ENCODE measurements at regions not wholly inside any gene's neighbourhood (a gene's known extent, or its start where the extent isn't known, plus 50 kb on each side); places are given as distances from the start of the nearest gene placed in this dataset.
"Not testable (repeated sequence)": the region's sequence is repeated elsewhere in the genome, so short reads cannot be mapped to it uniquely, and the experiment has no call there.

DNA sequence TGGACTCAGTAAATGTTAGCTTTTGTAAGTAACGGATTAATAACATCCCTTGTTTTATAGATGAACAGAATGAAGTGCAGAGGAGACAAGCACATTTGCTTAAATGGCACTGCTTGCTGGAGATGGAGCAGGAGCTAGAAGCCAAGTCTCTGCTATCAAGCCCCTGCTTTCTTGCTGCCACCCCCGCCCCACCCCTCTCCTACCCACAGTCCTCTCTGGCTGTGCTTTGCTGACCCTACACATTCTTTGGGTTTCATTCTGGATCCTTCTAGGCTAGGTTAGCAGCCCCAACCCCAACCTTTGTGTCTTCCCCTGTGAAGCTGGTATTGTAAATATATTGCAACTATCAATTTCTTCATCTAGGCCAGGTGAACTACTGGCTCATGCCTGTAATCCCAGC is 77.5 kb upstream of the CAPZB start:
- no peak overlapping the region for H3K27ac ChIP-seq (ENCODE audit: insufficient read depth, low read length, poor library complexity, severe bottlenecking)
- H3K27me3 ChIP-seq (replicated peaks; ENCODE audit: control insufficient read depth, insufficient read depth, low read length, poor library complexity, severe bottlenecking): no peaks in the 10 kb centered on the region
- no peaks in the 10 kb centered on the region for H3K36me3 ChIP-seq (ENCODE audit: control insufficient read depth, insufficient read depth, low read length)
- H3K9me3 ChIP-seq (ENCODE audit: control insufficient read depth, low read length): no peaks in the 10 kb centered on the region
- peaks cover 9% of the 10 kb centered on the region for H3K4me1 ChIP-seq (ENCODE audit: control insufficient read depth, insufficient read depth, low read length, poor library complexity, severe bottlenecking)
- DNase-seq: no peak
- H3K4me3 ChIP-seq (ENCODE audit: insufficient read depth, low read depth, low read length, poor library complexity, severe bottlenecking): no peak overlapping the region

DNA sequence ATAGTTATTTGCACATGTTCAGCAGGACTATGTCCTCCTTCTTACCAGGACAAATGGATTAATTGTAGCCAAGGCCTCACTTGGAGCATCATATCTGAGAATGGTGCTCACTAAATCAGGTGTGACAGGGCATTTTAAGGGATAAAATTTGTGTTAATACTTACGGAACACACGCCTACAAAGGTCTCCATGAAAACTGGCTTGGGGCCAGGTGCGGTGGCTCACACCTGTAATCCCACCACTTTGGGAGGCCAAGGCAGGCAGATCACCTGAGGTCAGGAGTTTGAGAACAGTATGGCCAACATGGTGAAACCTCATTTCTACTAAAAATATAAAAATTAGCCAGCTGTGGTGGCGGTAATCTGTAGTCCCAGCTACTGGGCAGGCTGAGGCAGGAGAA is 75.1 kb upstream of the CAPZB start:
- no peaks in the 10 kb centered on the region for H3K27me3 ChIP-seq (replicated peaks; ENCODE audit: control insufficient read depth, insufficient read depth, low read length, poor library complexity, severe bottlenecking)
- H3K9me3 ChIP-seq (ENCODE audit: control insufficient read depth, low read length): no peaks in the 10 kb centered on the region
- H3K4me1 ChIP-seq (ENCODE audit: control insufficient read depth, insufficient read depth, low read length, poor library complexity, severe bottlenecking): peaks cover 17% of the 10 kb centered on the region
- no peak overlapping the region for H3K4me3 ChIP-seq (ENCODE audit: insufficient read depth, low read depth, low read length, poor library complexity, severe bottlenecking)
- DNase-seq: no peak
- H3K36me3 ChIP-seq (ENCODE audit: control insufficient read depth, insufficient read depth, low read length): no peaks in the 10 kb centered on the region
- H3K27ac ChIP-seq (ENCODE audit: insufficient read depth, low read length, poor library complexity, severe bottlenecking): no peak overlapping the region

DNA sequence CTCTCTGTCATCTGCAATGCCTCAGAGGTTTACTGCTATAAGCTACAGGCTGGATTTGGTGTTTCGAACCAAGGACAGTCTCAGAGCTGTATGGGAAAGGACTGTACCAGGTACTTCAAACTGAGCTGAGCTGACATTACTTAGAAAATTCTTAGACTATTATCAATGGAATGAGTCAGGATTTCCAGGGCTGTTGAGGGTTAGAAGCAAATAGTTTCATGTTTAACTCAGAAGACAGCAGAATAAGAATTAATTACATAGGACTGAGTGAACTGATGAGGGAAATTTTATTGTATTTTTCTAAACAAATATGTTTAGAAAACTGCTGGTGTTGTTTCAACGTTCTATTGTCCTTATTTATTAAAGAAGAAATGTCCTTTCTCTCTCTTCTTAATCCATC is 74.3 kb upstream of the CAPZB start:
- peaks cover 17% of the 10 kb centered on the region for H3K4me1 ChIP-seq (ENCODE audit: control insufficient read depth, insufficient read depth, low read length, poor library complexity, severe bottlenecking)
- no peak for DNase-seq
- H3K4me3 ChIP-seq (ENCODE audit: insufficient read depth, low read depth, low read length, poor library complexity, severe bottlenecking): no peak overlapping the region
- no peaks in the 10 kb centered on the region for H3K9me3 ChIP-seq (ENCODE audit: control insufficient read depth, low read length)
- no peaks in the 10 kb centered on the region for H3K36me3 ChIP-seq (ENCODE audit: control insufficient read depth, insufficient read depth, low read length)
- H3K27me3 ChIP-seq (replicated peaks; ENCODE audit: control insufficient read depth, insufficient read depth, low read length, poor library complexity, severe bottlenecking): no peaks in the 10 kb centered on the region
- no peak overlapping the region for H3K27ac ChIP-seq (ENCODE audit: insufficient read depth, low read length, poor library complexity, severe bottlenecking)

DNA sequence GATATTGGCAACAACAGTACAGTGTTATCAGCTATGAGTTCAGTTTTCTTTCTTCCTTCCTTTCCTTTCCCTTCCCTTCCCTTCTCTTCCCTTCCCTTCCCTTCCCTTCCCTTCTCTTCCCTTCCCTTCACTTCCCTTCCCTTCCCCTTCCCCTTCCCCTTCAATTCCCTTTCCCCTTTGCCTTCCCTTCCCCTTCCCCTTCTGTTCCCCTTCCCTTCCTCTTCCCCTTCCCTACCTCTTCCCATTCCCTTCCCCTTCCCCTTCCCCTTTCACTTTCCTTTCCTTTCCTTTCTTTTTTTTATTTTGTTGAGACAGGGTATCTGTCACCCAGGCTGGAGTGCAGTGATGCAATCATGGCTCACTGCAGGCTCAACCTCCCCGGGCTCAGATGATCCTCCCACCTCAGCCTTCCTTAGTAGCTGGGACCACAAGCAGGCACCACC is 72.3 kb upstream of the CAPZB start:
- H3K4me1 ChIP-seq (ENCODE audit: control insufficient read depth, insufficient read depth, low read length, poor library complexity, severe bottlenecking): peaks cover 17% of the 10 kb centered on the region
- no peaks in the 10 kb centered on the region for H3K27me3 ChIP-seq (replicated peaks; ENCODE audit: control insufficient read depth, insufficient read depth, low read length, poor library complexity, severe bottlenecking)
- no peak overlapping the region for H3K27ac ChIP-seq (ENCODE audit: insufficient read depth, low read length, poor library complexity, severe bottlenecking)
- H3K4me3 ChIP-seq (ENCODE audit: insufficient read depth, low read depth, low read length, poor library complexity, severe bottlenecking): no peak overlapping the region
- DNase-seq: no peak
- no peaks in the 10 kb centered on the region for H3K36me3 ChIP-seq (ENCODE audit: control insufficient read depth, insufficient read depth, low read length)
- no peaks in the 10 kb centered on the region for H3K9me3 ChIP-seq (ENCODE audit: control insufficient read depth, low read length)

DNA sequence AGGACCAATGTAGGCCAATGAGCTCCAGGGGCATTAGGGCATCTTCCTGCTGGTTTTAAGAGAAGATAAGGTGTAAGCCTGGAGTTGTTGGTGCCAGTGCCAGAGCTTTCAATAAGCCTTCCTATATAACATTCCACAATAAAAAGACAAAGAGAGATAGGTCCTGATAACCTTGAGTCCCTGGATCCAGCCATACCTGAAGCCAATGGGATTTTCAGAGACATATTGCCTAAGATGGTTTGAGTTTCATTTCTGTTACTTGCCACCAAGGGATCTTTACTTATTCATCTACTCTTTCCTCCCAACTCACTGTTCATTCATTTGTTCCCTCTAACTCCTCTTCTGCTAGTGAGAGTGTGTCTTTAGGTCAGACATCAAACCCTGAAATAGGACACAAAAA is 68.8 kb upstream of the CAPZB start:
- no peak for DNase-seq
- no peak overlapping the region for H3K4me3 ChIP-seq (ENCODE audit: insufficient read depth, low read depth, low read length, poor library complexity, severe bottlenecking)
- no peaks in the 10 kb centered on the region for H3K27me3 ChIP-seq (replicated peaks; ENCODE audit: control insufficient read depth, insufficient read depth, low read length, poor library complexity, severe bottlenecking)
- H3K27ac ChIP-seq (ENCODE audit: insufficient read depth, low read length, poor library complexity, severe bottlenecking): no peak overlapping the region
- peaks cover 17% of the 10 kb centered on the region for H3K4me1 ChIP-seq (ENCODE audit: control insufficient read depth, insufficient read depth, low read length, poor library complexity, severe bottlenecking)
- H3K9me3 ChIP-seq (ENCODE audit: control insufficient read depth, low read length): no peaks in the 10 kb centered on the region
- H3K36me3 ChIP-seq (ENCODE audit: control insufficient read depth, insufficient read depth, low read length): no peaks in the 10 kb centered on the region

DNA sequence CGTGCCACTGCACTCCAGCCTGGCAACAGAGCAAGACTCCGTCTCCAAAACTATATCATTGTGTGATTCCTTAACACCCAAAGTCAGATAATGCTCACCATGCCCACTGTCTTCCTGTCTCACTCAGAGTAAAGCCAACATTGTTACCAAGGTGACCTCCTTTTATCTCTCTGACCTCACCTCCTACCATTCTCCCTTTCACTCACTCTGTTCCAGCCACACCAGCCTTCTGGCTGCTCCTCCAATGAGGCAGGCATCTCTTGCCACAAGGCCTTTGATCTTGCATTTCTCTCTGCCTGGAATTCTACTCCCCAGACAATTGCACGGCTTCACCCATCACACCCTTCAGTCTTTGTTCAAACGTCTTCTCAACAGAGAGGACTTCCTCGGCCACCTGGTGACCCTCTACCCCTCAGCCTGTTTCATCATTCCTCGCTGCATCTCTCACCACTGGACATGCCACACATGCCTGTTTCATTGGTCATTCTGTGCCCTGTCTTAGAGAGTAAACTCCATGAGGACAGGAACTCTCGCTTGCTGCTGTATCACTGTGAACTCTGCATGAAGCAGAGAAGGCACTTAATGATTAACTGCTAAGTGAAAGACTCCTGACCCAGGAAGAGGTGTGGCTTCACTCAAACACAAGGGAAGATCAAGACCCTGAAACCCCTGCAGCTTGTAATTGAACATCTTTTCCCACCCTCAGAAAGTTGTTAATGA is 67.1 kb upstream of the CAPZB start:
- Histone ChIP-seq H3K36me3 (ENCODE audit: control insufficient read depth, insufficient read depth, low read length) (no peaks in the 10 kb centered on the region), H3K27ac (ENCODE audit: insufficient read depth, low read length, poor library complexity, severe bottlenecking) (no peak overlapping the region), H3K9me3 (ENCODE audit: control insufficient read depth, low read length) (no peaks in the 10 kb centered on the region), H3K4me1 (ENCODE audit: control insufficient read depth, insufficient read depth, low read length, poor library complexity, severe bottlenecking) (peaks cover 3% of the 10 kb centered on the region), H3K27me3 (replicated peaks; ENCODE audit: control insufficient read depth, insufficient read depth, low read length, poor library complexity, severe bottlenecking) (no peaks in the 10 kb centered on the region), H3K4me3 (ENCODE audit: insufficient read depth, low read depth, low read length, poor library complexity, severe bottlenecking) (no peak overlapping the region)
- DNase-seq: no peak

DNA sequence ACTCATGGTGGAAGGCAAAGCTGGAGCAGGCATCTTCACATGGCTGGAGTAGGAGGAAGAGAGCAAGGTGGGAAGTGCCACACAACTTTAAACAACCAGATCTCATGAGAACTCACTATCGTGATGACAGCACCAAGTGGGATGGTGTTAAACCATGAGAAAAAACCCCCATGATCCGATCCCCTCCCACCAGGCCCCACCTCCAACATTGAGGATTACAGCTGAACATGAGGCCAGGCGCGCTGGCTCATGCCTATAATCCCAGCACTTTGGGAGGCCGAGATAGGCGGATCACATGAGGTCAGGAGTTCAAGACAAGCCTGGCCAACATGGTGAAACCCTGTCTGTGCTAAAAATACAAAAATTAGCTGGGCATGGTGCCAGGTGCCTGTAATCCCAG is 66.5 kb upstream of the CAPZB start:
- DNase-seq; H3K27ac ChIP-seq (ENCODE audit: insufficient read depth, low read length, poor library complexity, severe bottlenecking); H3K4me3 ChIP-seq (ENCODE audit: insufficient read depth, low read depth, low read length, poor library complexity, severe bottlenecking); H3K4me1 ChIP-seq (ENCODE audit: control insufficient read depth, insufficient read depth, low read length, poor library complexity, severe bottlenecking); H3K9me3 ChIP-seq (ENCODE audit: control insufficient read depth, low read length); H3K36me3 ChIP-seq (ENCODE audit: control insufficient read depth, insufficient read depth, low read length); H3K27me3 ChIP-seq (replicated peaks; ENCODE audit: control insufficient read depth, insufficient read depth, low read length, poor library complexity, severe bottlenecking): not testable (repeated sequence)

DNA sequence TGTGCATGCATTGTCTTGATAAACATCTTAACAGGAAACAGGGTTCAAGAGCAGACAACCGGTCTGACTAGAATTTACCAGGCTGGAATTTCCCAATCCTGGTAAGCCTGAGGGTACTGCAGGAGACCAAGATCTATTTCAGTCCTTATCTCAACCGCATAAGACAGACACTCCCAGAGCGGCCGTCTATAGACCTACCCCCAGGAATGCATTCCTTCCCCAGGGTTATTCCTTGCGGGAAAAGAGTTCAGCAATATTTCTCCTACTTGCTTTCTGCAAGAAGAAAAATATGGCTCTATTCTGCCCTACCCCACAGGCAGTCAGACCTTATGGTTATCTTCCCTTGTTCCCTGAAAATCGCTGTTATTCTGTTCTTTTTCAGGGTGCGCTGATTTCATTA is 65.1 kb upstream of the CAPZB start:
- DNase-seq; H3K36me3 ChIP-seq (ENCODE audit: control insufficient read depth, insufficient read depth, low read length): not testable (repeated sequence)

DNA sequence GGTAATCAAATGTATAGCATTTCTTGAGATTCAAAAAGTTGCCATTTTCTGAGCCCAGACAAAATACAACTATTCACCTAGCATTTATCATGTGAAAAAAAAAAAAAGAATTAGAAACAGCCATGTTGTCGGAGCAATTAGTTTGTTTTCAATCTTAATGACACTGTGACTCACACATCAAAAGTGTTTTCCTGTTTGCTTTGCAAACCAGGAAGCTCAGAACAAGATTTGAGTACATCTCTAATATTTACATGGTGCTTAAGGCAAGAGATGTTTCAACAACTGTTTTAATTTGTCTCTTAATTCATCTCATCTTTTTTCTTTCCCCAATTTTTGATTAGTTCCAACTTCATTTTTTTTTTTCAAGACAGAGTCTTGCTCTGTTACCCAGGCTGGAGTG is 62.5 kb upstream of the CAPZB start:
- Histone ChIP-seq H3K4me1 (ENCODE audit: control insufficient read depth, insufficient read depth, low read length, poor library complexity, severe bottlenecking) (no peaks in the 10 kb centered on the region), H3K27ac (ENCODE audit: insufficient read depth, low read length, poor library complexity, severe bottlenecking) (no peak overlapping the region), H3K27me3 (replicated peaks; ENCODE audit: control insufficient read depth, insufficient read depth, low read length, poor library complexity, severe bottlenecking) (no peaks in the 10 kb centered on the region), H3K4me3 (ENCODE audit: insufficient read depth, low read depth, low read length, poor library complexity, severe bottlenecking) (no peak overlapping the region), H3K36me3 (ENCODE audit: control insufficient read depth, insufficient read depth, low read length) (no peaks in the 10 kb centered on the region), H3K9me3 (ENCODE audit: control insufficient read depth, low read length) (no peaks in the 10 kb centered on the region)
- no peak for DNase-seq

More for the DNA sequence above, 65.1 kb upstream of the CAPZB start:
- not testable (repeated sequence) for H3K4me3 ChIP-seq (ENCODE audit: insufficient read depth, low read depth, low read length, poor library complexity, severe bottlenecking); H3K9me3 ChIP-seq (ENCODE audit: control insufficient read depth, low read length); H3K27ac ChIP-seq (ENCODE audit: insufficient read depth, low read length, poor library complexity, severe bottlenecking); H3K27me3 ChIP-seq (replicated peaks; ENCODE audit: control insufficient read depth, insufficient read depth, low read length, poor library complexity, severe bottlenecking); H3K4me1 ChIP-seq (ENCODE audit: control insufficient read depth, insufficient read depth, low read length, poor library complexity, severe bottlenecking)

DNA sequence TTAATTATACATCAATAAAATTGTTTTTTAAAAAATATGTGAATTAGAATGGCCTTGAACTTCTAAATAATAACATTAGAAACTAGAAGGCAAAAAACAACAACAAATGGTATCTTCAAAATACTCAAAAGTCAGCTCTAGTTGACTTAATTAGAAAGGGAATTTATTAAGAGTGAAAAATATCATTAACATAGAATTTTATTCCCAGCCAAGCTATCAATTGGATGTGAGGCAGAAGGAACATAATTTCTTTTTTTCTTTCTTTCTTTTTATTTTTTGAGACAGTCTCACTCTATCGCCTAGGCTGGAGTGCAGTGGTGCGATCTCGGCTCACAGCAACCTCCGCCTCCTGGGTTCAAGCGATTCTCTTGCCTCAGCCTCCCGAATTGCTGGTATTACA is 51.2 kb upstream of the CAPZB start:
- Histone ChIP-seq H3K4me1 (ENCODE audit: control insufficient read depth, insufficient read depth, low read length, poor library complexity, severe bottlenecking) (no peaks in the 10 kb centered on the region), H3K36me3 (ENCODE audit: control insufficient read depth, insufficient read depth, low read length) (no peaks in the 10 kb centered on the region), H3K9me3 (ENCODE audit: control insufficient read depth, low read length) (no peaks in the 10 kb centered on the region), H3K4me3 (ENCODE audit: insufficient read depth, low read depth, low read length, poor library complexity, severe bottlenecking) (no peak overlapping the region), H3K27ac (ENCODE audit: insufficient read depth, low read length, poor library complexity, severe bottlenecking) (no peak overlapping the region), H3K27me3 (replicated peaks; ENCODE audit: control insufficient read depth, insufficient read depth, low read length, poor library complexity, severe bottlenecking) (no peaks in the 10 kb centered on the region)
- no peak for DNase-seq

Data from effector memory CD4-positive, alpha-beta T cell (primary cell).